GM21576 (cell line): ENCODE measurements at regions not wholly inside any gene's neighbourhood (a gene's known extent, or its start where the extent isn't known, plus 50 kb on each side); places are given as distances from the start of the nearest gene placed in this dataset.

ENCODE experiments used
- ATAC-seq: cut with Tn5 transposase; IDR thresholded peaks from one replicate; pipeline ENCODE4 v1.9.1; 2021; ENCODE audit warnings: mild to moderate bottlenecking, moderate library complexity; ENCODE audit not compliant: unreplicated experiment

- ATAC-seq: no peak
Measured at GRCh38 chr2:196479350-196479749, 160.2 kb upstream of the CCDC150 start.

- ATAC-seq: no peak
Measured at GRCh38 chr2:196480653-196481323, 158.7 kb upstream of the CCDC150 start.

- ATAC-seq: no peak
Measured at GRCh38 chr2:196481324-196481697, 158.2 kb upstream of the CCDC150 start.

- no peak for ATAC-seq
Measured at GRCh38 chr2:196482119-196483065, 157.1 kb upstream of the CCDC150 start.

GRCh38 chr2:196486146-196486545 lies 153.4 kb upstream of the CCDC150 start:
- ATAC-seq: no peak

GRCh38 chr2:196487417-196487816 lies 152.1 kb upstream of the CCDC150 start:
- ATAC-seq: no peak

GRCh38 chr2:196489371-196489770 lies 150.1 kb upstream of the CCDC150 start:
- no peak for ATAC-seq

- ATAC-seq: no peak
Measured at GRCh38 chr2:196492946-196493345, 146.6 kb upstream of the CCDC150 start.

- ATAC-seq: no peak
Measured at GRCh38 chr2:196498962-196499361, 140.6 kb upstream of the CCDC150 start.

- no peak for ATAC-seq
Measured at GRCh38 chr2:196499686-196500085, 139.8 kb upstream of the CCDC150 start.

- no peak for ATAC-seq
Measured at GRCh38 chr2:196500686-196501431, 138.7 kb upstream of the CCDC150 start.

- no peak for ATAC-seq
Measured at GRCh38 chr2:196501836-196502235, 137.7 kb upstream of the CCDC150 start.

- no peak for ATAC-seq
Measured at GRCh38 chr2:196502386-196502785, 137.1 kb upstream of the CCDC150 start.

- ATAC-seq: no peak
Measured at GRCh38 chr2:196503398-196503797, 136.1 kb upstream of the CCDC150 start.

GRCh38 chr2:196504788-196505187 lies 134.7 kb upstream of the CCDC150 start:
- ATAC-seq: no peak

GRCh38 chr2:196510246-196510645 lies 129.3 kb upstream of the CCDC150 start:
- no peak for ATAC-seq

GRCh38 chr2:196511258-196512168 lies 128.0 kb upstream of the CCDC150 start:
- ATAC-seq: no peak

- ATAC-seq: no peak
Measured at GRCh38 chr2:196513796-196514526, 125.6 kb upstream of the CCDC150 start.

- ATAC-seq: no peak
Measured at GRCh38 chr2:196514641-196515040, 124.9 kb upstream of the CCDC150 start.

- no peak for ATAC-seq
Measured at GRCh38 chr2:196515051-196515450, 124.5 kb upstream of the CCDC150 start.
